ENCODE measurements at regions not wholly inside any gene's neighbourhood (a gene's known extent, or its start where the extent isn't known, plus 50 kb on each side); places are given as distances from the start of the nearest gene placed in this dataset.

DNA sequence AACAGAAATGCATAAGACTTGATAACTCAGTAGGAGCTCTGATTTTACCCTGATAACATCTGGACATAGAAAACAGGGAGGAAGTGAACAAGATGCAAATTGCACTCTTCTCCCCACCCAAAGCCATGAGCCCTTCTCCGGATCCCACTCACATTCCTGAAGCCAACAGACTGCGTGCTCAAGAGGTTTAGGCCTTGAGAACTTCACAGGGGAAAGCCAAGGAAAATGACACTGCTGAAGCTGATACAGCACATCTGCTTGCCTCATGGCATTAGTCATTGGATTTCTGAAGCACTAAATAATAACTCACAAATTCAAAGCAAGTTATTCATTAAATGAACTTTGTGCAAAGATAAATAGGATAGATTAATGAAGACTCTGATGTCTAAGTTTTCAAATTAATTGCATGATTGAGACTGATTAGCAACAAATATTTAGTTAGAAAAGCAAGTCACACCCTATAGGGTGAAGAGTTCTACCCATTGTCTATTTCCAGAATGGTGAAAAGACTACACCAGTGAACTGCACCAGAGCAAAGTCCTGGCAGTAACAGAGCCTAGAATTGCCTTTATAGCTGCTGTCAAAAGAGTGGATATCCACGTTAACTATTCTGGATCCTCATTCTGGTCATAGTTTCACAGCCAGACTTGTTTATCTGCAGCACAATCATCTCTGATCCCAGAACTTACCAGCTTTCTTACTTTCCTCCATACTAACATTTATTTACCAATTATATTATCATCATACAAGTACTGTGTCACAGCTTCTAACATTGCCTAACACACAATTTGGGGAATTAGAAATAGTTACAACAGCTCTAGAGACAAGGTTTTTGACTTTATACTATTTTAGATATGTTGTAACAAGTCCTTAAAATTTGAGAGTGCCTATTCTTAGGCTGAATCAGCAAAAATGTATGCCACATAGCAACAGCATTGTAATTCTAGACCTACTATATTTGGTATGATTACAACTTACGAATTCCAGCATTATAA is 432.1 kb upstream of the RGMB start:
- TF ChIP-seq, protein P1, sequence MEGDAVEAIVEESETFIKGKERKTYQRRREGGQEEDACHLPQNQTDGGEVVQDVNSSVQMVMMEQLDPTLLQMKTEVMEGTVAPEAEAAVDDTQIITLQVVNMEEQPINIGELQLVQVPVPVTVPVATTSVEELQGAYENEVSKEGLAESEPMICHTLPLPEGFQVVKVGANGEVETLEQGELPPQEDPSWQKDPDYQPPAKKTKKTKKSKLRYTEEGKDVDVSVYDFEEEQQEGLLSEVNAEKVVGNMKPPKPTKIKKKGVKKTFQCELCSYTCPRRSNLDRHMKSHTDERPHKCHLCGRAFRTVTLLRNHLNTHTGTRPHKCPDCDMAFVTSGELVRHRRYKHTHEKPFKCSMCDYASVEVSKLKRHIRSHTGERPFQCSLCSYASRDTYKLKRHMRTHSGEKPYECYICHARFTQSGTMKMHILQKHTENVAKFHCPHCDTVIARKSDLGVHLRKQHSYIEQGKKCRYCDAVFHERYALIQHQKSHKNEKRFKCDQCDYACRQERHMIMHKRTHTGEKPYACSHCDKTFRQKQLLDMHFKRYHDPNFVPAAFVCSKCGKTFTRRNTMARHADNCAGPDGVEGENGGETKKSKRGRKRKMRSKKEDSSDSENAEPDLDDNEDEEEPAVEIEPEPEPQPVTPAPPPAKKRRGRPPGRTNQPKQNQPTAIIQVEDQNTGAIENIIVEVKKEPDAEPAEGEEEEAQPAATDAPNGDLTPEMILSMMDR (IDR thresholded peaks at IDR 0.05; ENCODE audit: insufficient read depth, low read depth, low read length), result no peak
- no peak for TF ChIP-seq EZH2 (IDR thresholded peaks at IDR 0.05; ENCODE audit: insufficient read depth, low read length)
